Neural crest cell (in vitro differentiated cells): ENCODE measurements at regions not wholly inside any gene's neighbourhood (a gene's known extent, or its start where the extent isn't known, plus 50 kb on each side); places are given as distances from the start of the nearest gene placed in this dataset.

Experiments used
- DNase-seq: peaks from one replicate; pipeline ENCODE4 v3.0.0; 2021; ENCODE audit warnings: low read depth, mixed read lengths, low spot score
- H3K27ac Mint-ChIP-seq: one replicate; pipeline ENCODE4 v1.8.0; 2021; ENCODE audit warnings: mild to moderate bottlenecking, mixed read lengths; ENCODE audit not compliant: unreplicated experiment
- H3K27me3 Mint-ChIP-seq: 2 replicates; pipeline ENCODE4 v1.8.0; 2021; ENCODE audit warnings: low read depth, mild to moderate bottlenecking, mixed read lengths
- H3K36me3 Mint-ChIP-seq: 2 replicates; pipeline ENCODE4 v1.8.0; 2021; ENCODE audit warnings: low read depth, mild to moderate bottlenecking, mixed read lengths
- H3K4me1 Mint-ChIP-seq: 2 replicates; pipeline ENCODE4 v1.8.0; 2021; ENCODE audit warnings: mixed read lengths
- H3K4me3 Mint-ChIP-seq: one replicate; pipeline ENCODE4 v1.8.0; 2021; ENCODE audit warnings: mild to moderate bottlenecking, mixed read lengths
- H3K9me3 Mint-ChIP-seq: 2 replicates; pipeline ENCODE4 v1.8.0; 2021; ENCODE audit warnings: mixed read lengths
- TF ChIP-seq, protein P1 (sequence below): fragments of 200-600 bp; sonication (generic); conservative IDR thresholded peaks from 2 replicates; pipeline ENCODE4 v1.5.0; 2021; ENCODE audit warnings: antibody characterized with exemption, mild to moderate bottlenecking

DNA sequence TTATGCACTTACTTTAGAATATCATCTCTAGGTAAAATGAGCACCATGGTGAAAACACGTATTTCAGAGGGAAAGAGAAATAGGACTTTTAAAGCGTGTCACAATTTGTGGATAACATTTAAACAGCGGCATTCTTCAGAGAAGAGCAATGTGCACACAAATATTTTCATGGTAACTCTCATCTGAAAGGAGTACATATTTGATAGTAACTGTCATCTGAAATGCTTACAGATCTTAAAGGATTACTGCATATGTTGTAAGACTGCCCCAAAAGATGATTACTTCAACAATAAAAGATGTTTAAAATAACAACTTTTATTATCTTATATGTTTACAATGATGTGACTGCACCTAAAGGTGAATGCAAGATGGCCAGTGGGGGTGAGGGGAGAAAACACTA, 408.8 kb downstream of the PLA2G4A start:
- H3K27me3 Mint-ChIP-seq, result no peaks in the 10 kb centered on the region
- peaks cover 2% of the 10 kb centered on the region for H3K9me3 Mint-ChIP-seq
- TF ChIP-seq, protein P1, sequence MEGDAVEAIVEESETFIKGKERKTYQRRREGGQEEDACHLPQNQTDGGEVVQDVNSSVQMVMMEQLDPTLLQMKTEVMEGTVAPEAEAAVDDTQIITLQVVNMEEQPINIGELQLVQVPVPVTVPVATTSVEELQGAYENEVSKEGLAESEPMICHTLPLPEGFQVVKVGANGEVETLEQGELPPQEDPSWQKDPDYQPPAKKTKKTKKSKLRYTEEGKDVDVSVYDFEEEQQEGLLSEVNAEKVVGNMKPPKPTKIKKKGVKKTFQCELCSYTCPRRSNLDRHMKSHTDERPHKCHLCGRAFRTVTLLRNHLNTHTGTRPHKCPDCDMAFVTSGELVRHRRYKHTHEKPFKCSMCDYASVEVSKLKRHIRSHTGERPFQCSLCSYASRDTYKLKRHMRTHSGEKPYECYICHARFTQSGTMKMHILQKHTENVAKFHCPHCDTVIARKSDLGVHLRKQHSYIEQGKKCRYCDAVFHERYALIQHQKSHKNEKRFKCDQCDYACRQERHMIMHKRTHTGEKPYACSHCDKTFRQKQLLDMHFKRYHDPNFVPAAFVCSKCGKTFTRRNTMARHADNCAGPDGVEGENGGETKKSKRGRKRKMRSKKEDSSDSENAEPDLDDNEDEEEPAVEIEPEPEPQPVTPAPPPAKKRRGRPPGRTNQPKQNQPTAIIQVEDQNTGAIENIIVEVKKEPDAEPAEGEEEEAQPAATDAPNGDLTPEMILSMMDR, result no peak
- no peak for DNase-seq
- H3K27ac Mint-ChIP-seq, result no peak overlapping the region
- H3K36me3 Mint-ChIP-seq, result no peaks in the 10 kb centered on the region
- H3K4me3 Mint-ChIP-seq, result no peak overlapping the region
- H3K4me1 Mint-ChIP-seq, result no peaks in the 10 kb centered on the region

DNA sequence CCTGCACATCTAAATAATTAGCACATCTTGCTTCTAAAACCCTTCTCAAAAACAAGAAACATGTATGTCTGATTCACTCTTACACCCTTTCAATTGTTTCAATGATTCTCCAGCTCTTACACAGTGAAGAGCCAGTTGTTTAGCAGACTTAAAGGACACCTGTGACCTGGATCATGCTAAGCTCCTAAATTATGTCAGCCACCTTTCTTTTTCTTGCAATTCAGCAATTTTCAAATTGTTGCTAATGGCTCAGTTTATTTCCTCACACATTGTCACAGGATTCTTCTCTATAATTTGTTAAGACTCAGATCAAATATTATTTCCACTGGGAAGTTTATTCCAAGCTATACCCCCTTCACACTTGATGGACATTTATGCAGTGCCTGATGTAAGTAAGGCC, 413.2 kb downstream of the PLA2G4A start:
- H3K9me3 Mint-ChIP-seq, result peaks cover 5% of the 10 kb centered on the region

DNA sequence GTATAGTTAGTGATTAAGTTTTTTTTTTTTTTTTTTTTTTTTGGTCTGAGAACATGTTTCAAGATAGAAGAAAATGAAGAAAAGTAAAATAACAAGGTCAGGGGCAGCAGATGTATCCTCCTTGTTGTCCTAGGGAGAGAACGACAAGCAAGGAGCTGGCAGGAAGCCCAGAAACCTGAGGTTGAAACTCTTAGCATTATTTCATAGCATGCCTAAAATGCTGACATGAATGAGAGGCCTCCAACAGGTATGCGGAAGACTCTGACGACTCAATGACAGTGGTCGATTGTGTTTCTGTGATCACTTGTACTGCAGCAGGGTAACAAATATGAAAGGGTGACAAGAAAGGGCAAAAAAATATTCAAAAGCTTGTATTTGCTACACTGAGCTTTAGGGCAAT, 415.9 kb downstream of the PLA2G4A start:
- peaks cover 8% of the 10 kb centered on the region for H3K4me1 Mint-ChIP-seq
- TF ChIP-seq, protein P1, result no peak
- H3K9me3 Mint-ChIP-seq, result peaks cover 5% of the 10 kb centered on the region
- H3K27me3 Mint-ChIP-seq, result no peaks in the 10 kb centered on the region
- no peaks in the 10 kb centered on the region for H3K36me3 Mint-ChIP-seq
- H3K4me3 Mint-ChIP-seq, result no peak overlapping the region
- no peak for DNase-seq
- no peak overlapping the region for H3K27ac Mint-ChIP-seq

More for the DNA sequence above, 413.2 kb downstream of the PLA2G4A start:
- Mint-ChIP-seq H3K27ac (no peak overlapping the region), H3K27me3 (no peaks in the 10 kb centered on the region), H3K4me1 (peaks cover 8% of the 10 kb centered on the region), H3K4me3 (no peak overlapping the region), H3K36me3 (no peaks in the 10 kb centered on the region)
- no peak for DNase-seq
- TF ChIP-seq, protein P1, result no peak

DNA sequence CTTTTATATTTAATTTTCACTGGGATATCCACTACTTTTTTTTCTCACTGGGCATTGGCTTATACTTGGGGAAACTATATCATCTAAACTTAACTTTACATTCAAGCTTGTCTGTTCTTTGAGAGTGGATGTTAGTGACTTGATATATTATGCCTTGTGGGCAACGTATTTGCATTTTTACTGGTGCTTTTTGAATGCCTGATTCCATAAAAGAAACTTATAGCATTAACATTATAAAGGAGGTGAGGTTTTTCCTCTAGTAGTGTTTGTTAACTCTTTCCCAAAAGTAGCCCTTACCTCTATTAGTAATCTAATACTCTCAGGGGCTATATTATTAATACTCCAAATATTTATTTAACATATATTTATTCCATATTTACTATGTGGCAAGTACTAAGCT, 416.5 kb downstream of the PLA2G4A start:
- H3K9me3 Mint-ChIP-seq, result peaks cover 5% of the 10 kb centered on the region
- no peak overlapping the region for H3K4me3 Mint-ChIP-seq
- TF ChIP-seq, protein P1, result no peak
- no peaks in the 10 kb centered on the region for H3K36me3 Mint-ChIP-seq
- DNase-seq, result no peak
- no peak overlapping the region for H3K27ac Mint-ChIP-seq
- H3K27me3 Mint-ChIP-seq, result no peaks in the 10 kb centered on the region
- peaks cover 8% of the 10 kb centered on the region for H3K4me1 Mint-ChIP-seq

DNA sequence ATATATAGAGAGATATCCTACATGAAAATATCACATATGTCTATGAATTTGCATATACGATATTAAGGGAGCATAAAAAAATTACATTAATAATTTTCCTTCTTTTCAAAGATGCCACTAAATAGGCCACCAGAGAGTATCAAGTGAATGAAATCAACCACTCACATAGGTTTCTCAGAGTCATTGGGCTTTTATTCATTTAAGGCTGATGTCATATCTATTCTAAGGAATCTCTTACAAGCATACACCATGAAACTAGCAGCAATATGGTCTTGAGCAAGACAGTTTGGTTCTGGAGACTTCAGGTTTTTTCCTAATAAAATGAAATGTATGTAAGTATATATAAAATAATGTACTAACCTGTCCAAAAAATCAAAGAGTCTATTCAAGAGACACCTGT, 420.4 kb downstream of the PLA2G4A start:
- no peaks in the 10 kb centered on the region for H3K27me3 Mint-ChIP-seq
- peaks cover 8% of the 10 kb centered on the region for H3K4me1 Mint-ChIP-seq
- no peak overlapping the region for H3K27ac Mint-ChIP-seq
- peaks cover 2% of the 10 kb centered on the region for H3K9me3 Mint-ChIP-seq
- TF ChIP-seq, protein P1, result no peak
- no peak for DNase-seq
- H3K4me3 Mint-ChIP-seq, result no peak overlapping the region
- no peaks in the 10 kb centered on the region for H3K36me3 Mint-ChIP-seq

DNA sequence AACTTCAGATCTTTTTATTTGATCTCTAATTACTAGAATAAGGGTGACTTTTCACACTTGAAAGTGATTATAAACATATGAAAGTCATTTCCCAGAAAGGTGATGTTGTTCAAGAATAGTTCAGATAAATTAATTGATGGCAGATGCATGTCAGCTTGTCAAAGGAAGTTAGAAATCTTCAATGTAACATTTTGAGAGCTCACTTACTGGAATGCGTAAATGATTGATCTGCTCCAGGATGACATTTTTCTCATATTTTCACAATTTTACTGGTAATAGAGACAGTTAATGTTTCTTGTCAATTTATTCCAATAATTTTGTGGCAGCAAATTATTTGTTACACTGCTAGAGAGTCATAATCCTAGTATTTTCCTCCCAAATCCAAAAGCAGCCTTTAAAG, 424.2 kb downstream of the PLA2G4A start:
- Mint-ChIP-seq H3K9me3 (no peaks in the 10 kb centered on the region), H3K36me3 (no peaks in the 10 kb centered on the region), H3K27me3 (no peaks in the 10 kb centered on the region), H3K4me1 (no peaks in the 10 kb centered on the region), H3K27ac (no peak overlapping the region), H3K4me3 (no peak overlapping the region)
- DNase-seq, result no peak
- TF ChIP-seq, protein P1, result no peak
